ENCODE measurements at regions not wholly inside any gene's neighbourhood (a gene's known extent, or its start where the extent isn't known, plus 50 kb on each side); places are given as distances from the start of the nearest gene placed in this dataset.

DNA sequence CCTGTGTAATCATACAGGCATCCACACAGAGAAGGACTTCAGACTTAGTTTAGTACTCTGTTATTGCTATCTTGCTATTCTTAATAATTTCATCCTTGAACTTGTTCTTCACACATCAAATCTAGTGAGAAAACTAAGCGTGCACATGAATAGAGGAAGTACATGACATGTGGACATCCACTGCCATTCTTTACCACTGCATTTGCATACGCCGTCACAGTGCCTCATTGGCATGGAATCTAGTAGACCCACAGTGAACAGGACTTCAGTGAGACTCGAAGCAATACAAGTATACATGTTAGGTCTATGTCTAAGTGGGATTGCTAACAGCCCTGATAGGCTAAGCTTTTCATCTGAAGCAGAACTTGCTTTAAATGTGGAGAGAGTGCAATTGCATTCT lies 592.1 kb downstream of the TLE4 start:
- Histone ChIP-seq H3K4me3 (no peak overlapping the region), H3K36me3 (no peaks in the 10 kb centered on the region), H3K4me1 (no peaks in the 10 kb centered on the region), H3K27me3 (no peaks in the 10 kb centered on the region), H3K9me3 (no peaks in the 10 kb centered on the region), H3K27ac (no peak overlapping the region)
- no peak for TF ChIP-seq EP300 (IDR thresholded peaks at IDR 0.05; ENCODE audit: low read depth)
- TF ChIP-seq, protein P1, sequence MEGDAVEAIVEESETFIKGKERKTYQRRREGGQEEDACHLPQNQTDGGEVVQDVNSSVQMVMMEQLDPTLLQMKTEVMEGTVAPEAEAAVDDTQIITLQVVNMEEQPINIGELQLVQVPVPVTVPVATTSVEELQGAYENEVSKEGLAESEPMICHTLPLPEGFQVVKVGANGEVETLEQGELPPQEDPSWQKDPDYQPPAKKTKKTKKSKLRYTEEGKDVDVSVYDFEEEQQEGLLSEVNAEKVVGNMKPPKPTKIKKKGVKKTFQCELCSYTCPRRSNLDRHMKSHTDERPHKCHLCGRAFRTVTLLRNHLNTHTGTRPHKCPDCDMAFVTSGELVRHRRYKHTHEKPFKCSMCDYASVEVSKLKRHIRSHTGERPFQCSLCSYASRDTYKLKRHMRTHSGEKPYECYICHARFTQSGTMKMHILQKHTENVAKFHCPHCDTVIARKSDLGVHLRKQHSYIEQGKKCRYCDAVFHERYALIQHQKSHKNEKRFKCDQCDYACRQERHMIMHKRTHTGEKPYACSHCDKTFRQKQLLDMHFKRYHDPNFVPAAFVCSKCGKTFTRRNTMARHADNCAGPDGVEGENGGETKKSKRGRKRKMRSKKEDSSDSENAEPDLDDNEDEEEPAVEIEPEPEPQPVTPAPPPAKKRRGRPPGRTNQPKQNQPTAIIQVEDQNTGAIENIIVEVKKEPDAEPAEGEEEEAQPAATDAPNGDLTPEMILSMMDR (IDR thresholded peaks at IDR 0.05): no peak
- no peak for TF ChIP-seq POLR2AphosphoS5 (IDR thresholded peaks at IDR 0.05)
- no peak for TF ChIP-seq POLR2A (IDR thresholded peaks at IDR 0.05)
- no peak for DNase-seq
- intact Hi-C loops (cut with DNase I; ENCODE audit: low total_unique reads): no loop called here
- 76 to 86% methylated on average over 4 of the region's 4 CpGs for WGBS, 2 donors (ENCODE audit: low coverage in 1 of 2)
- in situ Hi-C loops (cut with MboI; ENCODE audit: low pct_ligation_motif_present in 1 of 4, low pct_unique_long_range_greater_than_20kb in 1 of 4, low sequenced_read_pairs in 3 of 4): no loop called here

DNA sequence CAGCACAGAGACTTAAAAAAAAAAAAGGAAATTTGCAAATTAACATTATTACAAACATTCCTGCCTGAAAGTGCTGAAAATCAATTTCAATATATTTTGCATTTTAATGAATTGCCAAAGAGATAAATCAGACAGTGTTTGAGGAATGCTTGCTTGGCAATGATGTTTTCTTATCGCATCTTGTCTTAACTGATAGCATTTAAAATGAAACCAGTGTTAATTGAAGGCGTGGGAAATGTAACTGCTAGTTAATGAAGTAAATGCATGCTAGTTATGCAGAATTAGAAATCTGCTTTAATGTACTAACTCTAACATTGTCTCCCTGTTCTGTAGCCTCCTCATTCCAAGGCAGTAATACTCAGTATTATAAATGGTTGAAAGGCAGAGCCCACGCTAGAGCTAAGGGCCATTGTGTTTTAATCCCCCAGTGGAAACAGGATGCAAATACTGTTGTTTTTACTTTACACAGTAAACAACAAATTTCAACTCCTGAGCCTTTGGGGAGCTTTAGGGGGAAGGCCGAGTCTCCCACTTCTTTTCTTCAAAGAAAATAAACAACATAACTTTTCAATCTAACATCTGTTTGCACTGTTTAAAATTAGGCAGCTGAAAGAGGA lies 586.9 kb downstream of the TLE4 start:
- no peak for TF ChIP-seq POLR2AphosphoS5 (IDR thresholded peaks at IDR 0.05)
- TF ChIP-seq POLR2A (IDR thresholded peaks at IDR 0.05): no peak
- TF ChIP-seq, protein P1 (IDR thresholded peaks at IDR 0.05): no peak
- TF ChIP-seq EP300 (IDR thresholded peaks at IDR 0.05; ENCODE audit: low read depth): no peak
- Histone ChIP-seq H3K9me3 (no peaks in the 10 kb centered on the region), H3K4me1 (peaks cover 0 to 13% (median 4%) of the 10 kb centered on the region in 4 donors), H3K4me3 (no peak overlapping the region), H3K36me3 (no peaks in the 10 kb centered on the region), H3K27ac (no peak overlapping the region), H3K27me3 (no peaks in the 10 kb centered on the region)
- intact Hi-C loops (cut with DNase I; ENCODE audit: low total_unique reads): no loop called here
- DNase-seq: no peak
- WGBS, 2 donors (ENCODE audit: low coverage in 1 of 2): 48 to 64% methylated on average over 4 of the region's 4 CpGs
- in situ Hi-C loops (cut with MboI; ENCODE audit: low pct_ligation_motif_present in 1 of 4, low pct_unique_long_range_greater_than_20kb in 1 of 4, low sequenced_read_pairs in 3 of 4): no loop called here

DNA sequence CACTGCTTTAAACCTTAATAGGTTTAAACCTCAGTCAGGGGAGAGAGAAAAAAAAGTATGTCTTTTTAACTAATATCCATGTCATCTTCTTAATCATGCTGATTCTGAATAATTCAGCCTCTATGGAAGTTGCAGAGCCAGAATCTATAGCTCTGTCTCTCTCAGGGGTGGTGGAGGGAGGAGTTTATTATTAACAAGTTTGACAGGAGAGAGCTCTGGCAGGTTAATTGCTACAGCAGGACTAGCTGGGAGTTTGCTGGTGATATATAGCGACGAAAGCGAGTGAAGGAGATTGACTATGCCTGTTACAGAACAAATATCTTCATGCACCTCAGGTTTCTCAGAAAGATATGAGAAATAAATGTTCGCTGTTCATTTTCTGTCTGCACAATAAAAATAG lies 586.4 kb downstream of the TLE4 start:
- intact Hi-C loops (cut with DNase I; ENCODE audit: low total_unique reads): no loop called here
- in situ Hi-C loops (cut with MboI; ENCODE audit: low pct_ligation_motif_present in 1 of 4, low pct_unique_long_range_greater_than_20kb in 1 of 4, low sequenced_read_pairs in 3 of 4): no loop called here
- peaks cover 0 to 13% (median 4%) of the 10 kb centered on the region in 4 donors for H3K4me1 ChIP-seq
- 38 to 47% methylated on average over 4 of the region's 4 CpGs for WGBS, 2 donors (ENCODE audit: low coverage in 1 of 2)
- no peaks in the 10 kb centered on the region for H3K9me3 ChIP-seq
- no peak overlapping the region for H3K27ac ChIP-seq
- no peak for DNase-seq
- no peaks in the 10 kb centered on the region for H3K36me3 ChIP-seq
- TF ChIP-seq POLR2AphosphoS5 (IDR thresholded peaks at IDR 0.05): no peak
- TF ChIP-seq, protein P1 (IDR thresholded peaks at IDR 0.05): no peak
- no peak for TF ChIP-seq EP300 (IDR thresholded peaks at IDR 0.05; ENCODE audit: low read depth)
- no peaks in the 10 kb centered on the region for H3K27me3 ChIP-seq
- no peak overlapping the region for H3K4me3 ChIP-seq

DNA sequence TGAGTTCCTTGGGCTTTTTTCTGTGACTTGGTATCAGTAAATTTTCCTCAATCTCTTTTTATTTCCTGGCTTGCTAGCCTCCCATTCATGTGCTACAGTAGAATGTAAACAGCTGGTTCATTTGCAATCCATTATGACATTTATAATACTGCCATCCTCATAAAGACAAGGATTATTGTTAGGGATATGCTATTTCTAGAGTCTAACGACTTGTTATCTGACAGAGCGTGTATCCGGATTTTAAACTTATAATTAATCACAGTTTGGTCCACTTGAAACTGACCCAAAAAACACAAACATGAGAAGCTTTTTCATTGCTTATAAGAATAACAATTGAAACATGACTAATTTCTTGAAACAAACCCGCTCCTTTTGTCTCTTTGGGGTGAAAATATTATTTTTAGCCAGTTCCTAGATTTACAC lies 585.8 kb downstream of the TLE4 start:
- no peak for DNase-seq
- Histone ChIP-seq H3K27ac (no peak overlapping the region), H3K36me3 (no peaks in the 10 kb centered on the region), H3K4me1 (peaks cover 0 to 13% (median 4%) of the 10 kb centered on the region in 4 donors), H3K27me3 (no peaks in the 10 kb centered on the region), H3K4me3 (no peak overlapping the region), H3K9me3 (no peaks in the 10 kb centered on the region)
- intact Hi-C loops (cut with DNase I; ENCODE audit: low total_unique reads) (no loop called here), in situ Hi-C loops (cut with MboI; ENCODE audit: low pct_ligation_motif_present in 1 of 4, low pct_unique_long_range_greater_than_20kb in 1 of 4, low sequenced_read_pairs in 3 of 4) (no loop called here)
- TF ChIP-seq, protein P1 (IDR thresholded peaks at IDR 0.05): no peak
- no peak for TF ChIP-seq POLR2A (IDR thresholded peaks at IDR 0.05)
- TF ChIP-seq POLR2AphosphoS5 (IDR thresholded peaks at IDR 0.05): no peak
- TF ChIP-seq EP300 (IDR thresholded peaks at IDR 0.05; ENCODE audit: low read depth): no peak
- 41 to 42% methylated on average over 4 of the region's 4 CpGs for WGBS, 2 donors (ENCODE audit: low coverage in 1 of 2)

All from transverse colon (tissue), 4 donors.